IMR-90 (cell line): ENCODE measurements at regions not wholly inside any gene's neighbourhood (a gene's known extent, or its start where the extent isn't known, plus 50 kb on each side); places are given as distances from the start of the nearest gene placed in this dataset.

Experiments used
- ATAC-seq: fragments of 200-7000 bp; cut with Tn5 transposase; 2 replicates; pipeline ENCODE4 v1.9.1; 2020; ENCODE audit warnings: low read depth, mild to moderate bottlenecking, moderate library complexity
- BruUV-seq: library from RNA; stranded (reverse); fragments of 400-500 nt; replicated peaks from 2 replicates; lab custom pipeline; 2021; lab: Mats Ljungman, UMichigan
- CTCF ChIA-PET: fragments of 300-600 bp; formaldehyde crosslinking; extraction: SDS; loops from one replicate; lab custom pipeline; 2021; ENCODE audit warnings: antibody characterized with exemption; lab: Yijun Ruan, JAX
- POLR2A ChIA-PET: fragments of 300-600 bp; sonication (Branson Sonifier 250); formaldehyde crosslinking; loops from one replicate; lab custom pipeline; 2022; ENCODE audit warnings: antibody characterized with exemption; ENCODE audit not compliant: unreplicated experiment; lab: Charles Lee
- DNase-seq: peaks from one replicate; pipeline ENCODE4 v3.0.0; 2013
- H2AFZ ChIP-seq: replicated peaks from 2 replicates; pipeline ENCODE3; 2013; ENCODE audit warnings: low read length, mild to moderate bottlenecking; ENCODE audit not compliant: poor library complexity
- H2AK5ac ChIP-seq: 2 replicates; pipeline ENCODE4 v1.6.1; 2013; ENCODE audit warnings: low read depth, low read length, inconsistent platforms
- H2AK9ac ChIP-seq: replicated peaks from 2 replicates; pipeline ENCODE3; 2013; ENCODE audit warnings: mild to moderate bottlenecking, low read depth, low read length, moderate library complexity; ENCODE audit not compliant: poor library complexity
- H2BK120ac ChIP-seq: 2 replicates; pipeline ENCODE4 v1.6.1; 2013; ENCODE audit warnings: low read depth, low read length, inconsistent platforms
- H2BK15ac ChIP-seq: 3 replicates; pipeline ENCODE4 v1.6.1; 2013; ENCODE audit warnings: low read depth, low read length, inconsistent platforms
- H2BK20ac ChIP-seq: 2 replicates; pipeline ENCODE4 v1.6.1; 2013; ENCODE audit warnings: low read depth, mild to moderate bottlenecking, inconsistent platforms, low read length, moderate library complexity
- H2BK5ac ChIP-seq: 2 replicates; pipeline ENCODE4 v1.6.1; 2013; ENCODE audit warnings: mild to moderate bottlenecking, low read depth, low read length, inconsistent platforms; ENCODE audit not compliant: poor library complexity, severe bottlenecking
- H3K14ac ChIP-seq: replicated peaks from 2 replicates; pipeline ENCODE4 v1.6.1; 2013; ENCODE audit warnings: low read depth, low read length, inconsistent platforms
- H3K18ac ChIP-seq: 2 replicates; pipeline ENCODE4 v1.6.1; 2013; ENCODE audit warnings: low read depth, low read length, control low read depth
- H3K23ac ChIP-seq: 2 replicates; pipeline ENCODE4 v1.6.1; 2013; ENCODE audit warnings: low read depth, low read length, inconsistent platforms
- H3K27ac ChIP-seq: 2 replicates; pipeline ENCODE4 v1.5.1; 2013; ENCODE audit warnings: mild to moderate bottlenecking, control low read depth, low read length; ENCODE audit not compliant: insufficient read depth
- H3K27me3 ChIP-seq: 2 replicates; pipeline ENCODE4 v1.6.1; 2013; ENCODE audit warnings: low read length; ENCODE audit not compliant: control insufficient read depth, insufficient read depth
- H3K36me3 ChIP-seq: 2 replicates; pipeline ENCODE4 v1.6.1; 2013; ENCODE audit warnings: low read length, mixed read lengths; ENCODE audit not compliant: control insufficient read depth, insufficient read depth
- H3K4ac ChIP-seq: 2 replicates; pipeline ENCODE4 v1.6.1; 2013; ENCODE audit warnings: low read depth, low read length, inconsistent platforms
- H3K4me1 ChIP-seq: 2 replicates; pipeline ENCODE4 v1.6.1; 2013; ENCODE audit warnings: low read length, mixed read lengths; ENCODE audit not compliant: control insufficient read depth, insufficient read depth
- H3K4me2 ChIP-seq: 2 replicates; pipeline ENCODE4 v1.6.1; 2013; ENCODE audit warnings: low read depth, mild to moderate bottlenecking, control low read depth, low read length, moderate library complexity
- H3K4me3 ChIP-seq: 2 replicates; pipeline ENCODE4 v1.5.1; 2013; ENCODE audit warnings: low read depth, mild to moderate bottlenecking, control low read depth, low read length, moderate library complexity; ENCODE audit not compliant: insufficient read depth
- H3K56ac ChIP-seq: 2 replicates; pipeline ENCODE4 v1.6.1; 2013; ENCODE audit warnings: low read length, inconsistent platforms; ENCODE audit not compliant: insufficient read depth; ENCODE audit errors: extremely low read depth
- H3K79me1 ChIP-seq, 2 experiments: 2 replicates each; pipeline ENCODE4 v1.6.1; 2013; ENCODE audit warnings: low read length in 2 of 2, inconsistent platforms in 1 of 2, low read depth in 1 of 2
- H3K9ac ChIP-seq: 2 replicates; pipeline ENCODE4 v1.6.1; 2013; ENCODE audit warnings: low read depth, low read length, control low read depth
- H3K9me1 ChIP-seq: 2 replicates; pipeline ENCODE4 v1.6.1; 2013; ENCODE audit warnings: low read length, inconsistent platforms; ENCODE audit not compliant: insufficient read depth
- H3K9me3 ChIP-seq: 2 replicates; pipeline ENCODE4 v1.6.1; 2013; ENCODE audit warnings: low read length; ENCODE audit not compliant: control insufficient read depth, insufficient read depth
- H4K20me1 ChIP-seq: 2 replicates; pipeline ENCODE4 v1.6.1; 2013; ENCODE audit warnings: low read length, inconsistent platforms; ENCODE audit not compliant: insufficient read depth
- H4K5ac ChIP-seq: 2 replicates; pipeline ENCODE4 v1.6.1; 2013; ENCODE audit warnings: mild to moderate bottlenecking, low read depth, low read length, control low read depth
- H4K8ac ChIP-seq, 2 experiments: 2 replicates each; pipeline ENCODE4 v1.6.1; 2013; ENCODE audit warnings: low read depth in 2 of 2, low read length in 2 of 2, control low read depth in 1 of 2, inconsistent platforms in 1 of 2
- H4K91ac ChIP-seq: 2 replicates; pipeline ENCODE4 v1.6.1; 2013; ENCODE audit warnings: low read depth, low read length, inconsistent platforms; ENCODE audit not compliant: insufficient read depth
- BHLHE40 ChIP-seq: fragments of 150-350 bp; IDR thresholded peaks from 2 replicates; pipeline ENCODE4 v1.6.1; 2016; ENCODE audit warnings: mild to moderate bottlenecking, low read depth, low read length
- CEBPB ChIP-seq: IDR thresholded peaks from 2 replicates; pipeline ENCODE4 v1.6.1; 2012; ENCODE audit warnings: low read depth, low read length, improper control_type of control experiment
- CTCF ChIP-seq: conservative IDR thresholded peaks from 2 replicates; pipeline ENCODE4 v1.5.1; 2012; ENCODE audit warnings: mild to moderate bottlenecking, low read depth, low read length, improper control_type of control experiment
- FOS ChIP-seq: fragments of 150-350 bp; IDR thresholded peaks from 2 replicates; pipeline ENCODE4 v1.6.1; 2016; ENCODE audit warnings: low read depth, low read length
- MAZ ChIP-seq: IDR thresholded peaks from 2 replicates; pipeline ENCODE4 v1.6.1; 2012; ENCODE audit warnings: low read depth, mild to moderate bottlenecking, low read length, improper control_type of control experiment, moderate library complexity, borderline replicate concordance
- NFE2L2 ChIP-seq: fragments of 150-350 bp; IDR thresholded peaks from 2 replicates; pipeline ENCODE4 v1.6.1; 2016; ENCODE audit warnings: low read depth, mild to moderate bottlenecking, low read length
- RAD21 ChIP-seq: IDR thresholded peaks from 2 replicates; pipeline ENCODE4 v1.6.1; 2012; ENCODE audit warnings: low read length, improper control_type of control experiment
- RCOR1 ChIP-seq: IDR thresholded peaks from 2 replicates; pipeline ENCODE4 v1.6.1; 2012; ENCODE audit warnings: mild to moderate bottlenecking, low read length, improper control_type of control experiment; ENCODE audit not compliant: insufficient replicate concordance
- SMC3 ChIP-seq: fragments of 150-350 bp; IDR thresholded peaks from 2 replicates; pipeline ENCODE4 v1.6.1; 2016; ENCODE audit warnings: low read depth, mild to moderate bottlenecking, antibody characterized with exemption, low read length, moderate library complexity
- WGBS, 2 experiments: methylation state at CpG; one replicate each; pipeline versions ENCODE4 v1.1.5 to v1.1.7; 2013; ENCODE audit warnings: missing lambda C conversion rate in 2 of 2; ENCODE audit not compliant: insufficient read length in 1 of 2; ENCODE audit errors: extremely low coverage in 2 of 2; 5-methylcytosine and 5-hydroxymethylcytosine counted together
- dilution Hi-C: fragments of 300-500 bp; cut with HindIII; formaldehyde crosslinking; loops from one replicate; pipeline ENCODE4 v1.14.3; 2018; ENCODE audit warnings: low sequenced_read_pairs; ENCODE audit not compliant: unreplicated experiment
- in situ Hi-C: fragments of 300-500 bp; cut with MboI; formaldehyde crosslinking; loops from 3 replicates; pipeline ENCODE4 v1.14.3; 2019; ENCODE audit warnings: low sequenced_read_pairs, inconsistent platforms, mixed read lengths
- intact Hi-C: fragments of 100-400 bp; cut with micrococcal nuclease; formaldehyde crosslinking; loops from 2 replicates; pipeline ENCODE4 v1.10.0; 2022
- TF ChIP-seq, protein P1 (sequence below): fragments of 150-350 bp; IDR thresholded peaks from 2 replicates; pipeline ENCODE4 v1.6.1; 2017; ENCODE audit warnings: mild to moderate bottlenecking, antibody characterized with exemption, low read length, low read depth
- TF ChIP-seq, protein P2 (sequence below): fragments of 150-350 bp; IDR thresholded peaks from 2 replicates; pipeline ENCODE4 v1.6.1; 2016; ENCODE audit warnings: low read depth, mild to moderate bottlenecking, low read length, moderate library complexity, borderline replicate concordance

- no peak overlapping the region for H2BK15ac ChIP-seq
- no peak overlapping the region for H3K27ac ChIP-seq
- H4K20me1 ChIP-seq, result no peaks in the 10 kb centered on the region
- intact Hi-C loops, result no loop called here
- no peak overlapping the region for H3K56ac ChIP-seq
- CTCF ChIA-PET, result no interaction called here
- H3K18ac ChIP-seq, result no peak overlapping the region
- no peaks in the 10 kb centered on the region; the same call in 1 of the 2 replicates for H3K9me3 ChIP-seq
- TF ChIP-seq, protein P1, sequence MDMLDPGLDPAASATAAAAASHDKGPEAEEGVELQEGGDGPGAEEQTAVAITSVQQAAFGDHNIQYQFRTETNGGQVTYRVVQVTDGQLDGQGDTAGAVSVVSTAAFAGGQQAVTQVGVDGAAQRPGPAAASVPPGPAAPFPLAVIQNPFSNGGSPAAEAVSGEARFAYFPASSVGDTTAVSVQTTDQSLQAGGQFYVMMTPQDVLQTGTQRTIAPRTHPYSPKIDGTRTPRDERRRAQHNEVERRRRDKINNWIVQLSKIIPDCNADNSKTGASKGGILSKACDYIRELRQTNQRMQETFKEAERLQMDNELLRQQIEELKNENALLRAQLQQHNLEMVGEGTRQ, result 0 out of 2 replicates have a peak, but pooled peaks have one; percentile 32
- TF ChIP-seq SMC3, result no peak
- no peak for TF ChIP-seq RAD21
- no peak for TF ChIP-seq CTCF
- TF ChIP-seq CEBPB, result no peak
- no peak for TF ChIP-seq BHLHE40
- peak; percentile 48; the same call in 1 of the 2 replicates for TF ChIP-seq NFE2L2
- TF ChIP-seq FOS, result no peak
- TF ChIP-seq, protein P2, sequence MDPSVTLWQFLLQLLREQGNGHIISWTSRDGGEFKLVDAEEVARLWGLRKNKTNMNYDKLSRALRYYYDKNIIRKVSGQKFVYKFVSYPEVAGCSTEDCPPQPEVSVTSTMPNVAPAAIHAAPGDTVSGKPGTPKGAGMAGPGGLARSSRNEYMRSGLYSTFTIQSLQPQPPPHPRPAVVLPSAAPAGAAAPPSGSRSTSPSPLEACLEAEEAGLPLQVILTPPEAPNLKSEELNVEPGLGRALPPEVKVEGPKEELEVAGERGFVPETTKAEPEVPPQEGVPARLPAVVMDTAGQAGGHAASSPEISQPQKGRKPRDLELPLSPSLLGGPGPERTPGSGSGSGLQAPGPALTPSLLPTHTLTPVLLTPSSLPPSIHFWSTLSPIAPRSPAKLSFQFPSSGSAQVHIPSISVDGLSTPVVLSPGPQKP, result no peak
- TF ChIP-seq RCOR1, result no peak
- TF ChIP-seq MAZ, result no peak
- H2BK5ac ChIP-seq, result no peak overlapping the region
- H3K9ac ChIP-seq, result no peak overlapping the region
- DNase-seq, result peak; percentile 84
- dilution Hi-C loops, result no loop called here
- no peak overlapping the region for H4K5ac ChIP-seq
- no peak overlapping the region for H2BK20ac ChIP-seq
- no peaks in the 10 kb centered on the region for H3K36me3 ChIP-seq
- H3K9me1 ChIP-seq, result 0 out of 2 replicates have a peak, but pooled peaks cover 3% of the 10 kb centered on the region
- H2AK5ac ChIP-seq, result no peak overlapping the region
- H3K4me1 ChIP-seq, result no peaks in the 10 kb centered on the region; the same call in 1 of the 2 replicates
- no peak overlapping the region for H2AFZ ChIP-seq
- no TSS peak for BruUV-seq
- H3K4ac ChIP-seq, result no peak overlapping the region
- POLR2A ChIA-PET, result no interaction called here
- H3K27me3 ChIP-seq, result no peaks in the 10 kb centered on the region
- no peak overlapping the region for H3K4me3 ChIP-seq
- no peak overlapping the region for H3K14ac ChIP-seq
- WGBS, 2 experiments, result no CpG with 5 or more reads among the region's 3 CpGs
- in situ Hi-C loops, result no loop called here
- ATAC-seq, result peak; percentile 63
- H4K91ac ChIP-seq, result no peak overlapping the region
- H3K79me1 ChIP-seq, result no peaks in the 10 kb centered on the region
- H3K23ac ChIP-seq, result no peak overlapping the region
- no peak overlapping the region for H2BK120ac ChIP-seq
- no peak overlapping the region for H3K4me2 ChIP-seq
- no peak overlapping the region for H4K8ac ChIP-seq
- no peak overlapping the region for H2AK9ac ChIP-seq
These were observed 237.4 kb downstream of the NR2F1-AS1 start for GRCh38 chr5:93343570-93343969.
